ENCODE measurements at regions not wholly inside any gene's neighbourhood (a gene's known extent, or its start where the extent isn't known, plus 50 kb on each side); places are given as distances from the start of the nearest gene placed in this dataset.

DNA sequence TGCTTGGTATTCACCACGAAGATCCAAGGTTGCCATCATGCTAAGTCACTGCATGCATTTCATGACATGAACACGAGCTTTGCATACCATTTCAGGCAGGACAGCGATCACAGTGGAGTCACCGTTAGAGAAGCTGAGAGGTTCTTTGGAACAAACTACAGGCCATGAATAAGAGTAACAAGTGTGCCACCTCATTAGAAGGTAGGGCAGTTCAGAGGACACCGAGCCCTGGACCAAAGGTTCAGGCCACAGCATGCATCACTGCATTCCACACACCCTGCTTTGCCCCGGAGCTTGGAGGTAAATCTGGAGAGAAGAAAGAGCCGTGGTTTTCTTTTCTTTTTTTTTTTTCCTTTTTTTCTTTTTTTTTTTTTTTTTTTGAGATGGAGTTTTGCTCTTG lies 66.9 kb upstream of the CDH4 start:
- Histone ChIP-seq H3K9me3 (no peaks in the 10 kb centered on the region), H3K36me3 (replicated peaks) (no peaks in the 10 kb centered on the region), H3K4me3 (no peak overlapping the region), H3K27me3 (ENCODE audit: low read depth) (no peaks in the 10 kb centered on the region), H3K4me1 (no peaks in the 10 kb centered on the region)
- no peak for DNase-seq (ENCODE audit: low spot score in 2 of 2)
- in situ Hi-C loops (cut with MboI; ENCODE audit: low sequenced_read_pairs): no loop called here

DNA sequence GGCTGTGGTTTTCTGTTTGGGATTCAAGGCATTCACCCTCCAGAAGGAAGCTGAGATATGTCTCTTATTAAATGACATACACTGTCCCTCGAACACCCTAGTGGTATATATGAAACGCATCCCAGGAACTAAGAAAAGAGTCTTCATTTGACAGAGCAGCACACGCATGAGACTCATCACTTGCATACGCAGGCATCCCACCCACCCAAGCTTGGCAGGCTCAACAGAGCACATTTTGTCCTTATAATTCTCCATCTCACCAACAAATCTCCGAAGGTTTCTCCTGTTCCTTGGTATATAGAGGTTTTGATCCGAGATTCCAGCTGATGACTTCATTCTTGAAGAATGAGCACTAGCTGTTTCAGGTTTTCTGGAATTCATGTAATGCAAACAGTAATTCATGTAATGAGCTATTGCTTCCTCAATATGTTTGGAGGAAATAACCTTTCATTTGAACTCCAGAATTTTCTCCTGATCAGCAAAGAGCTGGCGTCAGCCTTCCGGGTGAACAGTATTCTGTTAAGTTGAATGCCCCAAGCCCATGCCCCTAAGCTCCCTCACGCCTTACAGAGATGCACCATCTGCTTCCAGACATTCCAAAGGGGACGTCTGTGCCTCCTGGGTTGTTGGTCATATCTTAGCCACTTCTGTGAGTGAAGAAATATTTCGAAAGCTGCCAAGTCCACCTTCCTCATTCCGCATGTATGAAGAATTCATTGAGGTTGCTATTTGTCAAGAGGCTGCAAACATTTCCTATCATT lies 66.0 kb upstream of the CDH4 start:
- no peak for DNase-seq (ENCODE audit: low spot score in 2 of 2)
- no peaks in the 10 kb centered on the region for H3K9me3 ChIP-seq
- no peaks in the 10 kb centered on the region for H3K27me3 ChIP-seq (ENCODE audit: low read depth)
- H3K4me3 ChIP-seq: no peak overlapping the region
- H3K36me3 ChIP-seq (replicated peaks): no peaks in the 10 kb centered on the region
- in situ Hi-C loops (cut with MboI; ENCODE audit: low sequenced_read_pairs): no loop called here
- no peaks in the 10 kb centered on the region for H3K4me1 ChIP-seq

GRCh38 chr20:61186771-61187472 lies 65.1 kb upstream of the CDH4 start:
- Histone ChIP-seq H3K36me3 (replicated peaks) (no peaks in the 10 kb centered on the region), H3K9me3 (no peaks in the 10 kb centered on the region), H3K4me3 (no peak overlapping the region), H3K4me1 (no peaks in the 10 kb centered on the region), H3K27me3 (ENCODE audit: low read depth) (no peaks in the 10 kb centered on the region)
- no peak for DNase-seq (ENCODE audit: low spot score in 2 of 2)
- in situ Hi-C loops (cut with MboI; ENCODE audit: low sequenced_read_pairs): no loop called here

GRCh38 chr20:61189534-61189933 lies 62.5 kb upstream of the CDH4 start:
- DNase-seq (ENCODE audit: low spot score in 2 of 2): no peak
- in situ Hi-C loops (cut with MboI; ENCODE audit: low sequenced_read_pairs): no loop called here
- no peaks in the 10 kb centered on the region for H3K36me3 ChIP-seq (replicated peaks)
- H3K4me1 ChIP-seq: no peaks in the 10 kb centered on the region
- H3K27me3 ChIP-seq (ENCODE audit: low read depth): no peaks in the 10 kb centered on the region
- H3K4me3 ChIP-seq: no peak overlapping the region
- no peaks in the 10 kb centered on the region for H3K9me3 ChIP-seq

DNA sequence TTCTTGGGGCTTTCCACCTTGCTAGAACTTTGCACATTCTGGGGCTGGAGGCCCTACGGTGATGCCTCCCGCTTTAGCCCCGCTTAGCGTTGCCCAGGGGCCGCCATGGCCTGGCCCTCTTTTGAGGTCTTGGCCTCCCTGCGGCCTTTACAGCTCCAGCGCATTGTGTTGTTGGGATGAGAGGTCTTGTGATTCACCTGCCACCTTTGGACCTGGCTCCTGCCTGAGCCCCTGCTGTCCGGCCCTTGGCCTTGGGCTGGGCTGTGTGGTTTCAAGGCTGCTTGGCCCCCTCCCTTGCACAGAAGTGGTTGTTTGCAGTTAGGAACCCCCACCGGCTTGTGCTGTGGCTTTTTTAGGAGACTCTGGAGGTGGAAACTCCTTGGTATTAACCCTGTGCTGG lies 61.0 kb upstream of the CDH4 start:
- H3K4me3 ChIP-seq: no peak overlapping the region
- no peaks in the 10 kb centered on the region for H3K36me3 ChIP-seq (replicated peaks)
- no peaks in the 10 kb centered on the region for H3K27me3 ChIP-seq (ENCODE audit: low read depth)
- in situ Hi-C loops (cut with MboI; ENCODE audit: low sequenced_read_pairs): no loop called here
- H3K4me1 ChIP-seq: no peaks in the 10 kb centered on the region
- no peaks in the 10 kb centered on the region for H3K9me3 ChIP-seq
- DNase-seq (ENCODE audit: low spot score in 2 of 2): no peak

GRCh38 chr20:61192337-61192950 lies 59.6 kb upstream of the CDH4 start:
- no peak for DNase-seq (ENCODE audit: low spot score in 2 of 2)
- Histone ChIP-seq H3K36me3 (replicated peaks) (no peaks in the 10 kb centered on the region), H3K4me3 (no peak overlapping the region), H3K4me1 (no peaks in the 10 kb centered on the region), H3K9me3 (no peaks in the 10 kb centered on the region), H3K27me3 (ENCODE audit: low read depth) (no peaks in the 10 kb centered on the region)
- in situ Hi-C loops (cut with MboI; ENCODE audit: low sequenced_read_pairs): no loop called here

GRCh38 chr20:61193164-61193563 lies 58.9 kb upstream of the CDH4 start:
- no peak for DNase-seq (ENCODE audit: low spot score in 2 of 2)
- Histone ChIP-seq H3K4me3 (no peak overlapping the region), H3K27me3 (ENCODE audit: low read depth) (no peaks in the 10 kb centered on the region), H3K36me3 (replicated peaks) (no peaks in the 10 kb centered on the region), H3K4me1 (no peaks in the 10 kb centered on the region), H3K9me3 (no peaks in the 10 kb centered on the region)
- in situ Hi-C loops (cut with MboI; ENCODE audit: low sequenced_read_pairs): no loop called here
